ENCODE measurements at regions not wholly inside any gene's neighbourhood (a gene's known extent, or its start where the extent isn't known, plus 50 kb on each side); places are given as distances from the start of the nearest gene placed in this dataset.

- TF ChIP-seq CTCF (IDR thresholded peaks at IDR 0.05) (no peak), POLR2A (IDR thresholded peaks at IDR 0.05) (no peak)
Measured at GRCh38 chr11:81839016-81839415, 894.6 kb downstream of the FAM181B start.

Data from adrenal gland (tissue), 5 donors.